Progenitor cell of endocrine pancreas (in vitro differentiated cells): ENCODE measurements at regions not wholly inside any gene's neighbourhood (a gene's known extent, or its start where the extent isn't known, plus 50 kb on each side); places are given as distances from the start of the nearest gene placed in this dataset.
A peak's percentile ranks its signal among the peaks of the same experiment; 100 is the strongest.

Experiments used
- DNase-seq: peaks from one replicate; pipeline ENCODE4 v3.0.0; 2021; ENCODE audit warnings: low spot score; ENCODE audit not compliant: unreplicated experiment
- H3K27ac Mint-ChIP-seq: 2 replicates; pipeline ENCODE4 v1.8.0; 2021; ENCODE audit warnings: mild to moderate bottlenecking, moderate library complexity, mixed read lengths
- H3K27me3 Mint-ChIP-seq: 2 replicates; pipeline ENCODE4 v1.8.0; 2021; ENCODE audit warnings: mixed read lengths
- H3K36me3 Mint-ChIP-seq: 2 replicates; pipeline ENCODE4 v1.8.0; 2022; ENCODE audit warnings: mixed read lengths; ENCODE audit not compliant: insufficient read depth
- H3K4me1 Mint-ChIP-seq: 2 replicates; pipeline ENCODE4 v1.8.0; 2021; ENCODE audit warnings: low read depth, mixed read lengths
- H3K4me3 Mint-ChIP-seq: 2 replicates; pipeline ENCODE4 v1.8.0; 2021; ENCODE audit warnings: low read depth, mild to moderate bottlenecking, moderate library complexity, mixed read lengths
- H3K9me3 Mint-ChIP-seq: 2 replicates; pipeline ENCODE4 v1.8.0; 2021; ENCODE audit warnings: low read depth, mixed read lengths
- CTCF ChIP-seq: fragments of 200-600 bp; sonication (generic); IDR thresholded peaks from one replicate; pipeline ENCODE4 v1.5.0; 2021; ENCODE audit warnings: antibody characterized with exemption, mild to moderate bottlenecking; ENCODE audit not compliant: unreplicated experiment

- Mint-ChIP-seq H3K9me3 (peaks cover 24% of the 10 kb centered on the region), H3K4me3 (no peak overlapping the region), H3K36me3 (no peaks in the 10 kb centered on the region), H3K27me3 (no peaks in the 10 kb centered on the region), H3K27ac (no peak overlapping the region), H3K4me1 (no peaks in the 10 kb centered on the region)
- TF ChIP-seq CTCF = no peak
- DNase-seq = no peak
Observed at GRCh38 chr2:30060562-30060961, 86.2 kb upstream of the YPEL5 start.

- peaks cover 13% of the 10 kb centered on the region for H3K27me3 Mint-ChIP-seq
- no peak for DNase-seq
- H3K36me3 Mint-ChIP-seq = no peaks in the 10 kb centered on the region
- no peak for TF ChIP-seq CTCF
- H3K27ac Mint-ChIP-seq = no peak overlapping the region
- peaks cover 27% of the 10 kb centered on the region for H3K9me3 Mint-ChIP-seq
- H3K4me3 Mint-ChIP-seq = no peak overlapping the region
- no peaks in the 10 kb centered on the region for H3K4me1 Mint-ChIP-seq
Observed at GRCh38 chr2:30068067-30068466, 78.7 kb upstream of the YPEL5 start.

GRCh38 chr2:30072250-30072842 lies 74.5 kb upstream of the YPEL5 start:
- Mint-ChIP-seq H3K27ac (no peak overlapping the region), H3K4me1 (no peaks in the 10 kb centered on the region), H3K4me3 (no peak overlapping the region), H3K36me3 (no peaks in the 10 kb centered on the region), H3K9me3 (no peaks in the 10 kb centered on the region), H3K27me3 (peaks cover 32% of the 10 kb centered on the region)
- peak; percentile 60 for DNase-seq
- peak; percentile 80 for TF ChIP-seq CTCF

GRCh38 chr2:30073523-30073922 lies 73.3 kb upstream of the YPEL5 start:
- Mint-ChIP-seq H3K36me3 (no peaks in the 10 kb centered on the region), H3K27ac (no peak overlapping the region), H3K4me1 (no peaks in the 10 kb centered on the region), H3K27me3 (peaks cover 32% of the 10 kb centered on the region), H3K4me3 (no peak overlapping the region), H3K9me3 (no peaks in the 10 kb centered on the region)
- no peak for DNase-seq
- TF ChIP-seq CTCF = no peak

GRCh38 chr2:30074023-30074422 lies 72.8 kb upstream of the YPEL5 start:
- no peak overlapping the region for H3K4me3 Mint-ChIP-seq
- H3K9me3 Mint-ChIP-seq = no peaks in the 10 kb centered on the region
- no peak overlapping the region for H3K27ac Mint-ChIP-seq
- no peaks in the 10 kb centered on the region for H3K36me3 Mint-ChIP-seq
- H3K4me1 Mint-ChIP-seq = no peaks in the 10 kb centered on the region
- peaks cover 32% of the 10 kb centered on the region for H3K27me3 Mint-ChIP-seq
- no peak for TF ChIP-seq CTCF
- DNase-seq = no peak
